EL (cell line): ENCODE measurements at regions not wholly inside any gene's neighbourhood (a gene's known extent, or its start where the extent isn't known, plus 50 kb on each side); places are given as distances from the start of the nearest gene placed in this dataset.
"Not testable (repeated sequence)": the region's sequence is repeated elsewhere in the genome, so short reads cannot be mapped to it uniquely, and the experiment has no call there.

Experiments used
- DNase-seq: peaks from one replicate; pipeline ENCODE4 v3.0.0-alpha.2; 2016

- no peak for DNase-seq
Observed at GRCh38 chr21:27321791-27322190, 354.9 kb upstream of the ADAMTS5 start.

GRCh38 chr21:27320868-27321267, 354.0 kb upstream of the ADAMTS5 start:
- DNase-seq = no peak

GRCh38 chr21:27317601-27318000, 350.7 kb upstream of the ADAMTS5 start:
- not testable (repeated sequence) for DNase-seq

- no peak for DNase-seq
Observed at GRCh38 chr21:27315373-27315772, 348.5 kb upstream of the ADAMTS5 start.

GRCh38 chr21:27314131-27314530, 347.2 kb upstream of the ADAMTS5 start:
- no peak for DNase-seq

GRCh38 chr21:27306791-27307775, 340.2 kb upstream of the ADAMTS5 start:
- no peak for DNase-seq

- DNase-seq = no peak
Observed at GRCh38 chr21:27306206-27306605, 339.3 kb upstream of the ADAMTS5 start.

- DNase-seq = peak; percentile 8
Observed at GRCh38 chr21:27301220-27301619, 334.3 kb upstream of the ADAMTS5 start.

- DNase-seq = peak; percentile 62
Observed at GRCh38 chr21:27300770-27301169, 333.9 kb upstream of the ADAMTS5 start.

GRCh38 chr21:27298465-27298864, 331.6 kb upstream of the ADAMTS5 start:
- no peak for DNase-seq

- DNase-seq = no peak
Observed at GRCh38 chr21:27293239-27293638, 326.4 kb upstream of the ADAMTS5 start.

- no peak for DNase-seq
Observed at GRCh38 chr21:27292783-27293182, 325.9 kb upstream of the ADAMTS5 start.

- no peak for DNase-seq
Observed at GRCh38 chr21:27292229-27292628, 325.3 kb upstream of the ADAMTS5 start.

- DNase-seq = peak; percentile 42
Observed at GRCh38 chr21:27291006-27291405, 324.1 kb upstream of the ADAMTS5 start.

GRCh38 chr21:27290028-27290427, 323.1 kb upstream of the ADAMTS5 start:
- no peak for DNase-seq

- no peak for DNase-seq
Observed at GRCh38 chr21:27286760-27287159, 319.9 kb upstream of the ADAMTS5 start.

- peak; percentile 44 for DNase-seq
Observed at GRCh38 chr21:27277110-27277509, 310.2 kb upstream of the ADAMTS5 start.

- DNase-seq = peak; percentile 82
Observed at GRCh38 chr21:27275294-27275927, 308.5 kb upstream of the ADAMTS5 start.

- peak; percentile 90 for DNase-seq
Observed at GRCh38 chr21:27269644-27270043, 302.8 kb upstream of the ADAMTS5 start.

GRCh38 chr21:27268290-27268689, 301.4 kb upstream of the ADAMTS5 start:
- peak; percentile 66 for DNase-seq

GRCh38 chr21:27265949-27266348, 299.1 kb upstream of the ADAMTS5 start:
- no peak for DNase-seq

GRCh38 chr21:27265492-27265891, 298.6 kb upstream of the ADAMTS5 start:
- DNase-seq = no peak

GRCh38 chr21:27261676-27262075, 294.8 kb upstream of the ADAMTS5 start:
- no peak for DNase-seq

- DNase-seq = no peak
Observed at GRCh38 chr21:27260728-27261127, 293.8 kb upstream of the ADAMTS5 start.
